ENCODE measurements at regions not wholly inside any gene's neighbourhood (a gene's known extent, or its start where the extent isn't known, plus 50 kb on each side); places are given as distances from the start of the nearest gene placed in this dataset.

GRCh38 chr4:7118013-7118832 lies 50.4 kb upstream of the GRPEL1 start:
- no peak overlapping the region for H3K4me3 ChIP-seq (replicated peaks; ENCODE audit: low read depth, low read length)
- TF ChIP-seq, protein P1, sequence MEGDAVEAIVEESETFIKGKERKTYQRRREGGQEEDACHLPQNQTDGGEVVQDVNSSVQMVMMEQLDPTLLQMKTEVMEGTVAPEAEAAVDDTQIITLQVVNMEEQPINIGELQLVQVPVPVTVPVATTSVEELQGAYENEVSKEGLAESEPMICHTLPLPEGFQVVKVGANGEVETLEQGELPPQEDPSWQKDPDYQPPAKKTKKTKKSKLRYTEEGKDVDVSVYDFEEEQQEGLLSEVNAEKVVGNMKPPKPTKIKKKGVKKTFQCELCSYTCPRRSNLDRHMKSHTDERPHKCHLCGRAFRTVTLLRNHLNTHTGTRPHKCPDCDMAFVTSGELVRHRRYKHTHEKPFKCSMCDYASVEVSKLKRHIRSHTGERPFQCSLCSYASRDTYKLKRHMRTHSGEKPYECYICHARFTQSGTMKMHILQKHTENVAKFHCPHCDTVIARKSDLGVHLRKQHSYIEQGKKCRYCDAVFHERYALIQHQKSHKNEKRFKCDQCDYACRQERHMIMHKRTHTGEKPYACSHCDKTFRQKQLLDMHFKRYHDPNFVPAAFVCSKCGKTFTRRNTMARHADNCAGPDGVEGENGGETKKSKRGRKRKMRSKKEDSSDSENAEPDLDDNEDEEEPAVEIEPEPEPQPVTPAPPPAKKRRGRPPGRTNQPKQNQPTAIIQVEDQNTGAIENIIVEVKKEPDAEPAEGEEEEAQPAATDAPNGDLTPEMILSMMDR (IDR thresholded peaks at IDR 0.05; ENCODE audit: low read length, missing control alignments) = no peak
- DNase-seq (ENCODE audit: low read depth) = no peak
